ENCODE measurements at regions not wholly inside any gene's neighbourhood (a gene's known extent, or its start where the extent isn't known, plus 50 kb on each side); places are given as distances from the start of the nearest gene placed in this dataset.

DNA sequence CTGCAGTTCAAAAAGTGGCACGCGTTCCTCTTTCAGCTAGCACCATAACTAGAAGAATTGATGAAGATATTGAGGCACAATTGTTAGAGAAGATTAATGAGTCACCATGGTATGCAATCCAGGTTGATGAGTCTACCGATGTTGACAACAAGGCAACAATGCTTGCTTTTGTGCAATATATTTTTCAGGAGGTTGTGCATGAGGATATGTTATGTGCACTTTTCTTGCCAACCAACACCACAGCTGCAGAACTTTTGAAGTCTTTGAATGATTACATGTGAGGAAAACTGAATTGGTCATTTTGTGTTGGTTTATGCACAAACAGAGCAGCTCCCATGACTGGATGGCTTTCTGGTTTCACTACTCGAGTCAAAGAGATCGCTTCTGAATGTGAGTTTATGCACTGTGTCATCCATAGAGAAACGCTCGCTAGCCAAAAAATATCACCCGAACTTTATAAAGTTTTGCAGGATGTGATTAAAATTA is 129.3 kb upstream of the SLC24A3 start:
- TF ChIP-seq, protein P1, sequence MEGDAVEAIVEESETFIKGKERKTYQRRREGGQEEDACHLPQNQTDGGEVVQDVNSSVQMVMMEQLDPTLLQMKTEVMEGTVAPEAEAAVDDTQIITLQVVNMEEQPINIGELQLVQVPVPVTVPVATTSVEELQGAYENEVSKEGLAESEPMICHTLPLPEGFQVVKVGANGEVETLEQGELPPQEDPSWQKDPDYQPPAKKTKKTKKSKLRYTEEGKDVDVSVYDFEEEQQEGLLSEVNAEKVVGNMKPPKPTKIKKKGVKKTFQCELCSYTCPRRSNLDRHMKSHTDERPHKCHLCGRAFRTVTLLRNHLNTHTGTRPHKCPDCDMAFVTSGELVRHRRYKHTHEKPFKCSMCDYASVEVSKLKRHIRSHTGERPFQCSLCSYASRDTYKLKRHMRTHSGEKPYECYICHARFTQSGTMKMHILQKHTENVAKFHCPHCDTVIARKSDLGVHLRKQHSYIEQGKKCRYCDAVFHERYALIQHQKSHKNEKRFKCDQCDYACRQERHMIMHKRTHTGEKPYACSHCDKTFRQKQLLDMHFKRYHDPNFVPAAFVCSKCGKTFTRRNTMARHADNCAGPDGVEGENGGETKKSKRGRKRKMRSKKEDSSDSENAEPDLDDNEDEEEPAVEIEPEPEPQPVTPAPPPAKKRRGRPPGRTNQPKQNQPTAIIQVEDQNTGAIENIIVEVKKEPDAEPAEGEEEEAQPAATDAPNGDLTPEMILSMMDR (IDR thresholded peaks at IDR 0.05; ENCODE audit: borderline replicate concordance, insufficient read depth, low read depth, low read length), result no peak
- H3K4me3 ChIP-seq (ENCODE audit: low read depth, low read length), result no peak overlapping the region

GRCh38 chr20:19090332-19090731 is 122.1 kb upstream of the SLC24A3 start:
- TF ChIP-seq, protein P1 (IDR thresholded peaks at IDR 0.05; ENCODE audit: borderline replicate concordance, insufficient read depth, low read depth, low read length), result no peak
- H3K4me3 ChIP-seq (ENCODE audit: low read depth, low read length), result no peak overlapping the region

DNA sequence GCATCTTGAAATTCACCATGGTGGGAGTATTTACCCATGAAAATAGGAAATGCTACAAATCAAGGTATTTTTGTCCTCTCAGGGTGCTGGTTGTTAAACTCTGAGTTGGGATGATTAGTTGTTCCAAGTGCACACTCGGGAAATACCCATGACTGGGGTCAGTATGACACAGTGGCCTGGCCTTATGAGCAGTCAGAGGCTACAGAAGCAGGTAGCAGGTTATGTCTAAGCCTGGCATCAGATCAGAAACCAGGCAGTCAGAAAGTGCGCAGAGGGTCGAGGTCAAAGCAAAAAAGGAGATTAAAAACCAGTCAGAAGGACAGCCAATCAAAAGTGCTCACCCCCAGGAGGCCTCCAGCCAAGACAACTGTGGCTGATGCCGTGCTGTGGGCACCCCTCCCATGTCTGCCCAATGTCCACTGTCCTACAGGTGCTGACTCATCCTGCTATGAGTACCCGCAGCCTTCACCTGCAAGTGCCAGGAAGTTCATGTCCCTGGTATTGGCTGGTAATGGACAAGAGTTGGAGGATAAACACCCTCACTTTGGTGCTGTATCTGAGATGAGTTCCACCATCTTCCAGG is 117.4 kb upstream of the SLC24A3 start:
- TF ChIP-seq, protein P1 (IDR thresholded peaks at IDR 0.05; ENCODE audit: borderline replicate concordance, insufficient read depth, low read depth, low read length), result no peak
- no peak overlapping the region for H3K4me3 ChIP-seq (ENCODE audit: low read depth, low read length)

DNA sequence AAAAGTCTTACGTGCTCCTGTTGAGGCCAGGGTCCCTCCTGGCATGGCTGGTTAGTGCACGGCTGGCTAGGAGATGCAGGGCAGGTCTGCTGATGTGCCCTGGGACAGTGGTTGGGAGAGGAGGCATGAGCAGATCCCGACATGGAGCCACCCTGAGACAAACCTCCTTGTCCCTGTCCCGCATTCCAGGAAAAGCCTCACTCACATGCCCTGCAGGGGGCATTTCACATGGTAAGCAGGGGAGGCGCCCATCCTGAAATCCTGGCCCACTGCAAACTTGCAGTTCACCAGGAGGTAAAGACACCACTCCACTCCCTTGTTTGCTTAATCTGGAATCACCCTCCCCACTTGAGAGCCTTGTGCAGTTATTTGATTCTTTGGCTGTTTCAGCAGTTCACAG is 116.7 kb upstream of the SLC24A3 start:
- H3K4me3 ChIP-seq (ENCODE audit: low read depth, low read length), result no peak overlapping the region
- TF ChIP-seq, protein P1 (IDR thresholded peaks at IDR 0.05; ENCODE audit: borderline replicate concordance, insufficient read depth, low read depth, low read length), result no peak

DNA sequence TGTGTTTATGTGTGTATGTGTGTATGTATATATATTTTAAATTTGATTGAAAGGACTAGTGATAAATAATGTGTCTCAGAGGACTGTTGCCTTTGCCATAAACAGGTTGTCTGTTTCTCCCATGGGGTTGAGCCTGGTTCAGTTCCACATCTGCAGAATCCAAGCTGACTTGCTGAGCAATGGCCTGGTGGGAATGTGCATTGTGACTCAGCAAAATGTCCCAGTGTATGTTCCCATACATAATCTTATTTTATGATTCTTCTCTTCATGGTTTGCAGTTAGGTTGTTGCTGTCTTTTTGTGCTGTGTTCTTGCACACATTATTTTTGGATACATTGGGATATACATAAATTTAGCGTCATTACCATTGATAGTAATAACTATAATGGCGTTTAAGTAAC is 115.6 kb upstream of the SLC24A3 start:
- no peak overlapping the region for H3K4me3 ChIP-seq (ENCODE audit: low read depth, low read length)
- TF ChIP-seq, protein P1 (IDR thresholded peaks at IDR 0.05; ENCODE audit: borderline replicate concordance, insufficient read depth, low read depth, low read length), result no peak

- TF ChIP-seq, protein P1 (IDR thresholded peaks at IDR 0.05; ENCODE audit: borderline replicate concordance, insufficient read depth, low read depth, low read length), result no peak
- no peak overlapping the region for H3K4me3 ChIP-seq (ENCODE audit: low read depth, low read length)
Measured at GRCh38 chr20:19098117-19098516, 114.3 kb upstream of the SLC24A3 start.

DNA sequence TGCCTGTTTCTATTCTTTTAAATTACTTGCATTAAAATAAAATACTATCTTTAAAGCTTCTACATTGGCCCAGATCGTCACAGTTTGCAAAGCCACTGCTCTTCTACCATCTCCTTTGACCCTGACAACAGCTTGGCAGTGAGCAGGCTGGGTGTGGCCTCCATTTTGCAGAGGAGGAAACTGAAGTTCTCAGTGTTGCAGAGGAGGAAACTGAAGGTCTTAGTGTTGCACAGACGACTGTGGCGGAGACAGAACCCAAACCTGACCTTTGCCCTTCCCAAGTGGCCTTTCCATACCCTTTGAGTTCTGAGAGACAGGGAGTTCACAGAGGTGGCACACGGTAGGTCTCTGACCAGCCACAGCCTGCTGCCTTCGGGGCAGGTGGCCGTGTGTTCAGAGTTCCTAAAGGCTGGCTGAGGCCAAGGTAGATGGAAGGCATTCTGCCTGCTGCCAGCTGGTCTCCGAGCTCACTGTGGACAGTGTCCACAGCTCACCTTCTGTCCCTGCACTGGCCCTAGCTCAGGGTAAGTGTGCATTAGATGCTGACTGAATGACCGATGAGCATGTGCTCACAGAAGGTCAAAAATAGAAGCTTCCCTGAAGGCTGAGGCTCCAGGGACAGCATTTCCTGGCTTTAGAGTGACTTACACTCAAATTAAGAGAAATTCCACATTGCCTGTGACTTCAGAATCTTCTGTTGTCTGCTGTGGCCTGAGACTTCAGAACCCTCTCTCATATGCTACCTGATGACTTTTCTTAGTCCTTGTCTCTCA is 113.5 kb upstream of the SLC24A3 start:
- no peak overlapping the region for H3K4me3 ChIP-seq (ENCODE audit: low read depth, low read length)
- TF ChIP-seq, protein P1 (IDR thresholded peaks at IDR 0.05; ENCODE audit: borderline replicate concordance, insufficient read depth, low read depth, low read length), result no peak
